ENCODE measurements at regions not wholly inside any gene's neighbourhood (a gene's known extent, or its start where the extent isn't known, plus 50 kb on each side); places are given as distances from the start of the nearest gene placed in this dataset.

- TF ChIP-seq ZNF592 (IDR thresholded peaks at IDR 0.05): no peak
- TF ChIP-seq MYB (IDR thresholded peaks at IDR 0.05; ENCODE audit: borderline replicate concordance, low read depth, low read length): no peak
- no peak for TF ChIP-seq ZNF622 (IDR thresholded peaks at IDR 0.05)
- TF ChIP-seq KLF5 (IDR thresholded peaks at IDR 0.05; ENCODE audit: partially characterized antibody): no peak
- no peak for TF ChIP-seq YY1 (IDR thresholded peaks at IDR 0.05; ENCODE audit: low read depth, low read length)
- no peak for TF ChIP-seq HSF1 (IDR thresholded peaks at IDR 0.05; ENCODE audit: low read depth, low read length)
- TF ChIP-seq RBBP5 (conservative IDR thresholded peaks at IDR 0.05): no peak
- TF ChIP-seq CEBPB (IDR thresholded peaks at IDR 0.05; ENCODE audit: borderline replicate concordance in 1 of 2, low read depth in 2 of 2, low read length in 2 of 2): no peak
- TF ChIP-seq GABPA (IDR thresholded peaks at IDR 0.05; ENCODE audit: low read depth): no peak
- no peak for TF ChIP-seq SKIL (IDR thresholded peaks at IDR 0.05; ENCODE audit: low read depth, poor library complexity, severe bottlenecking)
- TF ChIP-seq SPI1 (IDR thresholded peaks at IDR 0.05; ENCODE audit: borderline replicate concordance, insufficient read depth, low read depth, low read length): no peak
- TF ChIP-seq, protein P1, sequence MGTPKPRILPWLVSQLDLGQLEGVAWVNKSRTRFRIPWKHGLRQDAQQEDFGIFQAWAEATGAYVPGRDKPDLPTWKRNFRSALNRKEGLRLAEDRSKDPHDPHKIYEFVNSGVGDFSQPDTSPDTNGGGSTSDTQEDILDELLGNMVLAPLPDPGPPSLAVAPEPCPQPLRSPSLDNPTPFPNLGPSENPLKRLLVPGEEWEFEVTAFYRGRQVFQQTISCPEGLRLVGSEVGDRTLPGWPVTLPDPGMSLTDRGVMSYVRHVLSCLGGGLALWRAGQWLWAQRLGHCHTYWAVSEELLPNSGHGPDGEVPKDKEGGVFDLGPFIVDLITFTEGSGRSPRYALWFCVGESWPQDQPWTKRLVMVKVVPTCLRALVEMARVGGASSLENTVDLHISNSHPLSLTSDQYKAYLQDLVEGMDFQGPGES (IDR thresholded peaks at IDR 0.05): no peak
- no peak for TF ChIP-seq TCF7 (IDR thresholded peaks at IDR 0.05; ENCODE audit: borderline replicate concordance)
- no peak for TF ChIP-seq RB1 (IDR thresholded peaks at IDR 0.05; ENCODE audit: borderline replicate concordance)
- TF ChIP-seq, protein P2, sequence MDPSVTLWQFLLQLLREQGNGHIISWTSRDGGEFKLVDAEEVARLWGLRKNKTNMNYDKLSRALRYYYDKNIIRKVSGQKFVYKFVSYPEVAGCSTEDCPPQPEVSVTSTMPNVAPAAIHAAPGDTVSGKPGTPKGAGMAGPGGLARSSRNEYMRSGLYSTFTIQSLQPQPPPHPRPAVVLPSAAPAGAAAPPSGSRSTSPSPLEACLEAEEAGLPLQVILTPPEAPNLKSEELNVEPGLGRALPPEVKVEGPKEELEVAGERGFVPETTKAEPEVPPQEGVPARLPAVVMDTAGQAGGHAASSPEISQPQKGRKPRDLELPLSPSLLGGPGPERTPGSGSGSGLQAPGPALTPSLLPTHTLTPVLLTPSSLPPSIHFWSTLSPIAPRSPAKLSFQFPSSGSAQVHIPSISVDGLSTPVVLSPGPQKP (IDR thresholded peaks at IDR 0.05; ENCODE audit: low read depth, low read length): no peak
Observed at GRCh38 chr6:42502990-42503389, 51.3 kb upstream of the TRERF1 start (continued).

Data from GM12878 (cell line).